WTC11 (cell line): ENCODE measurements at regions not wholly inside any gene's neighbourhood (a gene's known extent, or its start where the extent isn't known, plus 50 kb on each side); places are given as distances from the start of the nearest gene placed in this dataset.
A peak's percentile ranks its signal among the peaks of the same experiment; 100 is the strongest.

Source experiments
- ATAC-seq: fragments of 200-7000 bp; cut with Tn5 transposase; 2 replicates; pipeline ENCODE4 v1.10.0; 2021; ENCODE audit warnings: mild to moderate bottlenecking, moderate library complexity
- CTCF ChIA-PET: fragments of 300-600 bp; sonication (Branson Sonifier 250); formaldehyde crosslinking; loops from one replicate; lab custom pipeline; 2021; ENCODE audit warnings: antibody characterized with exemption; lab: Charles Lee
- POLR2A ChIA-PET: fragments of 350-600 bp; sonication (Branson Sonifier 250); formaldehyde crosslinking; loops from one replicate; lab custom pipeline; 2021; ENCODE audit warnings: antibody characterized with exemption; lab: Charles Lee
- DNase-seq: peaks from one replicate; pipeline ENCODE4 v3.0.0; 2021; ENCODE audit warnings: low spot score
- H3K27ac Mint-ChIP-seq: 2 replicates; pipeline ENCODE4 v1.8.0; 2021; ENCODE audit warnings: mixed read lengths
- H3K27me3 Mint-ChIP-seq: 2 replicates; pipeline ENCODE4 v1.8.0; 2021; ENCODE audit warnings: low read depth, mild to moderate bottlenecking, moderate library complexity, mixed read lengths
- H3K36me3 Mint-ChIP-seq: 2 replicates; pipeline ENCODE4 v1.8.0; 2021; ENCODE audit warnings: mixed read lengths
- H3K4me1 Mint-ChIP-seq: 2 replicates; pipeline ENCODE4 v1.8.0; 2022; ENCODE audit warnings: mixed read lengths
- H3K4me3 Mint-ChIP-seq: 2 replicates; pipeline ENCODE4 v1.8.0; 2021; ENCODE audit warnings: mild to moderate bottlenecking, moderate library complexity, mixed read lengths
- H3K9me3 Mint-ChIP-seq: 2 replicates; pipeline ENCODE4 v1.8.0; 2021; ENCODE audit warnings: mixed read lengths
- AR ChIP-seq: fragments of 250-450 bp; sonication (Bioruptor Pico); IDR thresholded peaks from 2 replicates; pipeline ENCODE4 v1.9.0; 2021; ENCODE audit warnings: mild to moderate bottlenecking
- CDX4 ChIP-seq: fragments of 250-450 bp; sonication (Bioruptor Pico); IDR thresholded peaks from 2 replicates; pipeline ENCODE4 v1.9.0; 2021; ENCODE audit warnings: moderate library complexity, mild to moderate bottlenecking, inconsistent platforms, borderline replicate concordance
- ETV6 ChIP-seq: sonication (generic); formaldehyde crosslinking; IDR thresholded peaks from 2 replicates; pipeline ENCODE4 v1.8.1; 2022; ENCODE audit warnings: mild to moderate bottlenecking, missing genetic modification reagents
- FOXJ3 ChIP-seq: sonication (generic); formaldehyde crosslinking; IDR thresholded peaks from 2 replicates; pipeline ENCODE4 v1.9.0; 2021; ENCODE audit warnings: missing genetic modification reagents, mild to moderate bottlenecking, borderline replicate concordance
- GTF2I ChIP-seq: fragments of 250-450 bp; sonication (Bioruptor Pico); conservative IDR thresholded peaks from 2 replicates; pipeline ENCODE4 v1.4.0; 2021; ENCODE audit warnings: mild to moderate bottlenecking
- IRF1 ChIP-seq: sonication (generic); formaldehyde crosslinking; IDR thresholded peaks from 2 replicates; pipeline ENCODE4 v1.8.0; 2023; ENCODE audit warnings: missing genetic modification reagents
- IRF2 ChIP-seq: sonication (generic); formaldehyde crosslinking; IDR thresholded peaks from 2 replicates; pipeline ENCODE4 v1.8.0; 2022; ENCODE audit warnings: low read depth, missing genetic modification reagents, borderline replicate concordance
- JAZF1 ChIP-seq: fragments of 250-450 bp; sonication (Bioruptor Pico); IDR thresholded peaks from 2 replicates; pipeline ENCODE4 v1.9.0; 2021; ENCODE audit warnings: moderate library complexity, mild to moderate bottlenecking, inconsistent platforms
- MLX ChIP-seq: sonication (generic); formaldehyde crosslinking; IDR thresholded peaks from 2 replicates; pipeline ENCODE4 v1.8.1; 2023; ENCODE audit warnings: mild to moderate bottlenecking, missing genetic modification reagents, moderate library complexity
- NFATC4 ChIP-seq: fragments of 250-450 bp; sonication (Bioruptor Pico); IDR thresholded peaks from 2 replicates; pipeline ENCODE4 v1.9.0; 2021; ENCODE audit warnings: mild to moderate bottlenecking
- NR1H2 ChIP-seq: sonication (generic); formaldehyde crosslinking; IDR thresholded peaks from 2 replicates; pipeline ENCODE4 v1.9.0; 2021; ENCODE audit warnings: mild to moderate bottlenecking, moderate library complexity, missing genetic modification reagents
- PRDM15 ChIP-seq: sonication (generic); formaldehyde crosslinking; IDR thresholded peaks from 2 replicates; pipeline ENCODE4 v1.8.0; 2022; ENCODE audit warnings: missing genetic modification reagents
- TEAD1 ChIP-seq: sonication (generic); formaldehyde crosslinking; IDR thresholded peaks from 2 replicates; pipeline ENCODE4 v1.8.0; 2022; ENCODE audit warnings: mild to moderate bottlenecking, missing genetic modification reagents
- ZNF121 ChIP-seq: sonication (generic); formaldehyde crosslinking; IDR thresholded peaks from 2 replicates; pipeline ENCODE4 v1.8.0; 2023; ENCODE audit warnings: missing genetic modification reagents
- ZNF263 ChIP-seq: sonication (generic); formaldehyde crosslinking; IDR thresholded peaks from 2 replicates; pipeline ENCODE4 v1.8.1; 2022; ENCODE audit warnings: low read depth, mild to moderate bottlenecking, moderate library complexity, missing genetic modification reagents
- ZNF671 ChIP-seq: fragments of 250-450 bp; sonication (Bioruptor Pico); IDR thresholded peaks from 2 replicates; pipeline ENCODE4 v1.8.0; 2021; ENCODE audit warnings: mild to moderate bottlenecking

GRCh38 chr18:37845498-37845897, 279.9 kb upstream of the CELF4 start:
- Mint-ChIP-seq H3K27ac (peak overlapping the region; percentile 21; the same call in 1 of the 2 replicates), H3K4me3 (no peak overlapping the region), H3K9me3 (peaks cover 3% of the 10 kb centered on the region; the same call in 1 of the 2 replicates), H3K36me3 (no peaks in the 10 kb centered on the region), H3K27me3 (no peaks in the 10 kb centered on the region), H3K4me1 (peaks cover 32% of the 10 kb centered on the region)
- ChIA-PET CTCF (no interaction called here), POLR2A (no interaction called here)
- ATAC-seq (peak; percentile 69), DNase-seq (no peak)
- TF ChIP-seq FOXJ3 = no peak
- no peak for TF ChIP-seq ZNF263
- TF ChIP-seq AR (CRISPR knock-in tag) = no peak
- no peak for TF ChIP-seq TEAD1 (CRISPR knock-in tag)
- no peak for TF ChIP-seq JAZF1 (CRISPR knock-in tag)
- no peak for TF ChIP-seq ETV6 (CRISPR knock-in tag)
- no peak for TF ChIP-seq NR1H2 (CRISPR knock-in tag)
- no peak for TF ChIP-seq ZNF671 (CRISPR knock-in tag)

- TF ChIP-seq ZNF121 (CRISPR knock-in tag) (0 out of 2 replicates have a peak, but pooled peaks have one; percentile 14), TEAD1 (CRISPR knock-in tag) (no peak), CDX4 (CRISPR knock-in tag) (no peak), MLX (CRISPR knock-in tag) (no peak)
- Mint-ChIP-seq H3K27ac (no peak overlapping the region), H3K36me3 (no peaks in the 10 kb centered on the region), H3K27me3 (no peaks in the 10 kb centered on the region; the same call in 1 of the 2 replicates), H3K9me3 (peaks cover 3% of the 10 kb centered on the region; the same call in 1 of the 2 replicates), H3K4me1 (peaks cover 32% of the 10 kb centered on the region), H3K4me3 (no peak overlapping the region)
- ChIA-PET POLR2A (no interaction called here), CTCF (no interaction called here)
- DNase-seq (no peak), ATAC-seq (no peak)
Measured at GRCh38 chr18:37844209-37844970, 278.8 kb upstream of the CELF4 start.

GRCh38 chr18:37838083-37838482, 272.5 kb upstream of the CELF4 start:
- Mint-ChIP-seq H3K27ac (no peak overlapping the region), H3K36me3 (peaks cover 7% of the 10 kb centered on the region), H3K4me3 (no peak overlapping the region), H3K27me3 (no peaks in the 10 kb centered on the region; the same call in 1 of the 2 replicates), H3K9me3 (peaks cover 16% of the 10 kb centered on the region), H3K4me1 (peaks cover 10% of the 10 kb centered on the region)
- no peak for DNase-seq
- CTCF ChIA-PET = no interaction called here
- POLR2A ChIA-PET = no interaction called here
- TF ChIP-seq GTF2I (no peak), PRDM15 (CRISPR knock-in tag) (no peak), ZNF263 (no peak), IRF1 (CRISPR knock-in tag) (no peak), NR1H2 (CRISPR knock-in tag) (no peak), IRF2 (CRISPR knock-in tag) (no peak), NFATC4 (CRISPR knock-in tag) (no peak)
- no peak for ATAC-seq
